Lung (tissue), 11 donors: ENCODE measurements at regions not wholly inside any gene's neighbourhood (a gene's known extent, or its start where the extent isn't known, plus 50 kb on each side); places are given as distances from the start of the nearest gene placed in this dataset.

ENCODE experiments used
- ATAC-seq: fragments of 200-7000 bp; cut with Tn5 transposase; one replicate; pipeline ENCODE4 v1.9.1; 2020; ENCODE audit warnings: moderate number of reproducible peaks; ENCODE audit not compliant: insufficient read depth, low FRiP score
- DNase-seq, 3 donors: peaks; one replicate each; pipeline ENCODE4 v3.0.0-alpha.2; 2013 to 2017
- H3K27ac ChIP-seq, 2 donors: one replicate each; pipeline ENCODE4 v1.5.1; 2013; ENCODE audit warnings: mild to moderate bottlenecking in 2 of 2, moderate library complexity in 2 of 2, control low read depth in 1 of 2, inconsistent platforms in 1 of 2, low read depth in 1 of 2, low read length in 1 of 2
- H3K27me3 ChIP-seq, 3 donors: one replicate each; pipeline ENCODE4 v1.5.1; 2013; ENCODE audit warnings: low read length in 2 of 3; ENCODE audit not compliant: control insufficient read depth in 3 of 3, insufficient read depth in 3 of 3
- H3K36me3 ChIP-seq, 4 donors: one replicate each; pipeline ENCODE4 v1.5.1; 2013; ENCODE audit warnings: low read length in 4 of 4, mild to moderate bottlenecking in 1 of 4, moderate library complexity in 1 of 4; ENCODE audit not compliant: control insufficient read depth in 4 of 4, insufficient read depth in 4 of 4
- H3K4me1 ChIP-seq, 5 donors: one replicate each; pipeline ENCODE4 v1.5.1; 2013; ENCODE audit warnings: low read length in 5 of 5, mild to moderate bottlenecking in 2 of 5, moderate library complexity in 1 of 5; ENCODE audit not compliant: control insufficient read depth in 5 of 5, insufficient read depth in 5 of 5
- H3K4me3 ChIP-seq: one replicate; pipeline ENCODE4 v1.5.1; 2013; ENCODE audit warnings: mild to moderate bottlenecking, control low read depth, moderate library complexity
- H3K9ac ChIP-seq, 2 donors: one replicate each; pipeline ENCODE4 v1.5.1; 2013; ENCODE audit warnings: low read length in 2 of 2, control low read depth in 1 of 2; ENCODE audit not compliant: insufficient read depth in 1 of 2
- H3K9me3 ChIP-seq, 4 donors: one replicate each; pipeline ENCODE4 v1.5.1; 2013; ENCODE audit warnings: low read length in 3 of 4, mild to moderate bottlenecking in 1 of 4, moderate library complexity in 1 of 4; ENCODE audit not compliant: control insufficient read depth in 4 of 4, insufficient read depth in 3 of 4
- WGBS, 2 donors: extraction: QIAGEN DNeasy Blood & Tissue Kit; methylation state at CpG; one replicate each; pipeline ENCODE4 v1.1.7; 2013; 5-methylcytosine and 5-hydroxymethylcytosine counted together
- TF ChIP-seq, protein P1 (sequence below): IDR thresholded peaks from 2 replicates; pipeline ENCODE4 v1.5.1; 2012; ENCODE audit warnings: mild to moderate bottlenecking; ENCODE audit errors: control extremely low read depth, extremely low read depth
- donor health status: control.
- donor health status: control.
- donor health status: Bipolar disorder and iron deficiency.
- donor health status: healthy.
- donor health status: DM: yes; HTN: yes; CAD: no.

- TF ChIP-seq, protein P1, sequence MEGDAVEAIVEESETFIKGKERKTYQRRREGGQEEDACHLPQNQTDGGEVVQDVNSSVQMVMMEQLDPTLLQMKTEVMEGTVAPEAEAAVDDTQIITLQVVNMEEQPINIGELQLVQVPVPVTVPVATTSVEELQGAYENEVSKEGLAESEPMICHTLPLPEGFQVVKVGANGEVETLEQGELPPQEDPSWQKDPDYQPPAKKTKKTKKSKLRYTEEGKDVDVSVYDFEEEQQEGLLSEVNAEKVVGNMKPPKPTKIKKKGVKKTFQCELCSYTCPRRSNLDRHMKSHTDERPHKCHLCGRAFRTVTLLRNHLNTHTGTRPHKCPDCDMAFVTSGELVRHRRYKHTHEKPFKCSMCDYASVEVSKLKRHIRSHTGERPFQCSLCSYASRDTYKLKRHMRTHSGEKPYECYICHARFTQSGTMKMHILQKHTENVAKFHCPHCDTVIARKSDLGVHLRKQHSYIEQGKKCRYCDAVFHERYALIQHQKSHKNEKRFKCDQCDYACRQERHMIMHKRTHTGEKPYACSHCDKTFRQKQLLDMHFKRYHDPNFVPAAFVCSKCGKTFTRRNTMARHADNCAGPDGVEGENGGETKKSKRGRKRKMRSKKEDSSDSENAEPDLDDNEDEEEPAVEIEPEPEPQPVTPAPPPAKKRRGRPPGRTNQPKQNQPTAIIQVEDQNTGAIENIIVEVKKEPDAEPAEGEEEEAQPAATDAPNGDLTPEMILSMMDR, result no peak
- H3K36me3 ChIP-seq, result no peaks in the 10 kb centered on the region
- H3K4me3 ChIP-seq, result no peak overlapping the region
- H3K9me3 ChIP-seq, result no peaks in the 10 kb centered on the region
- ATAC-seq (no peak), DNase-seq (peak in 1 of 3 donors; percentile 33)
- peak overlapping the region in 1 of 2 donors; percentile 40 for H3K27ac ChIP-seq
- H3K9ac ChIP-seq, result no peak overlapping the region
- no peaks in the 10 kb centered on the region for H3K27me3 ChIP-seq
- peaks cover 2 to 19% (median 7%) of the 10 kb centered on the region in 5 donors for H3K4me1 ChIP-seq
- 87 to 90% methylated on average over 3 of the region's 3 CpGs for WGBS, 2 donors
Observed at GRCh38 chr2:37459095-37459981, 114.9 kb downstream of the QPCT start.

DNA sequence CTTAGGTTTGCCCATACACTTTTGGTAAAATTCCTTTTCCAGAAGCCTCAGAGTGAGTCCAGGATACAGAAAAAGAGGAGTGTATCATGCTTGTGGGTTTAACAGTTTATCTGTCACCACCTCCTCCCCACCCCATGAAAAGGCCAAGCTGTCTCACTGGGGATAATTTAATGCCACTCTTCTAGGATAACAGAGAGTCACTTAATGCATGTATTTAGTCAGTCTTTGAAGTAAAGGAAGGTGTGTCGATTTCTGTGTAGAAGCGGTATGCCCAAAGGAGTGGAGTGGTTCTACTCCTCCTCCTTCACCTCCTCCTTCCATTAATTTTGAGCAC is 116.4 kb downstream of the QPCT start:
- peaks cover 2 to 19% (median 7%) of the 10 kb centered on the region in 5 donors for H3K4me1 ChIP-seq
- H3K27ac ChIP-seq, result no peak overlapping the region
- 90 to 93% methylated on average over 2 of the region's 2 CpGs for WGBS, 2 donors
- no peak for ATAC-seq
- H3K4me3 ChIP-seq, result no peak overlapping the region
- TF ChIP-seq, protein P1, result no peak
- DNase-seq, result no peak
- no peaks in the 10 kb centered on the region for H3K9me3 ChIP-seq
- H3K36me3 ChIP-seq, result no peaks in the 10 kb centered on the region
- H3K9ac ChIP-seq, result no peak overlapping the region
- H3K27me3 ChIP-seq, result no peaks in the 10 kb centered on the region

GRCh38 chr2:37464067-37464466 is 119.6 kb downstream of the QPCT start:
- TF ChIP-seq, protein P1, result no peak
- DNase-seq (no peak), ATAC-seq (no peak)
- WGBS, 2 donors, result 53 to 68% methylated on average over 2 of the region's 2 CpGs
- H3K4me1 ChIP-seq, result peaks cover 0 to 16% (median 7%) of the 10 kb centered on the region in 5 donors
- no peaks in the 10 kb centered on the region for H3K27me3 ChIP-seq
- no peaks in the 10 kb centered on the region for H3K9me3 ChIP-seq
- no peaks in the 10 kb centered on the region for H3K36me3 ChIP-seq
- H3K4me3 ChIP-seq, result no peak overlapping the region
- H3K9ac ChIP-seq, result no peak overlapping the region
- H3K27ac ChIP-seq, result no peak overlapping the region
